Nephron (organoid): ENCODE measurements at regions not wholly inside any gene's neighbourhood (a gene's known extent, or its start where the extent isn't known, plus 50 kb on each side); places are given as distances from the start of the nearest gene placed in this dataset.

ENCODE experiments used
- H3K27ac Mint-ChIP-seq, 3 experiments: 2 replicates each; pipeline ENCODE4 v1.8.0; 2020; ENCODE audit warnings: mixed read lengths in 3 of 3, mild to moderate bottlenecking in 2 of 3, moderate library complexity in 1 of 3
- H3K27me3 Mint-ChIP-seq: 2 replicates; pipeline ENCODE4 v1.8.0; 2021; ENCODE audit warnings: low read depth, mild to moderate bottlenecking, moderate library complexity, mixed read lengths
- H3K36me3 Mint-ChIP-seq: 2 replicates; pipeline ENCODE4 v1.8.0; 2020; ENCODE audit warnings: low read depth, mixed read lengths
- H3K4me1 Mint-ChIP-seq: 2 replicates; pipeline ENCODE4 v1.8.0; 2020; ENCODE audit warnings: mixed read lengths
- H3K4me3 Mint-ChIP-seq, 3 experiments: 2 replicates each; pipeline ENCODE4 v1.8.0; 2020; ENCODE audit warnings: mild to moderate bottlenecking in 3 of 3, mixed read lengths in 3 of 3, moderate library complexity in 2 of 3
- H3K9me3 Mint-ChIP-seq: 2 replicates; pipeline ENCODE4 v1.8.0; 2020; ENCODE audit warnings: mixed read lengths
- CTCF ChIP-seq, 3 experiments: fragments of 200-600 bp; sonication (generic); IDR thresholded peaks; one replicate each; pipeline ENCODE4 v1.5.0; 2021; ENCODE audit warnings: antibody characterized with exemption in 3 of 3; ENCODE audit not compliant: unreplicated experiment in 3 of 3

- H3K36me3 Mint-ChIP-seq, result no peaks in the 10 kb centered on the region
- H3K27me3 Mint-ChIP-seq, result no peaks in the 10 kb centered on the region
- peaks cover 14% of the 10 kb centered on the region for H3K4me1 Mint-ChIP-seq
- no peak overlapping the region for H3K27ac Mint-ChIP-seq
- peaks cover 7% of the 10 kb centered on the region for H3K9me3 Mint-ChIP-seq
- H3K4me3 Mint-ChIP-seq, result no peak overlapping the region
- no peak for TF ChIP-seq CTCF (IDR thresholded peaks at IDR 0.05; ENCODE audit: unreplicated experiment in 3 of 3)
Measured at GRCh38 chrX:101732870-101733269, 73.2 kb upstream of the ARMCX2 start.

- H3K4me1 Mint-ChIP-seq, result no peaks in the 10 kb centered on the region
- H3K4me3 Mint-ChIP-seq, result no peak overlapping the region
Measured at GRCh38 chrX:101729986-101730385, 70.3 kb upstream of the ARMCX2 start.

More at GRCh38 chrX:101729986-101730385, 70.3 kb upstream of the ARMCX2 start:
- Mint-ChIP-seq H3K27me3 (no peaks in the 10 kb centered on the region), H3K27ac (no peak overlapping the region), H3K36me3 (no peaks in the 10 kb centered on the region), H3K9me3 (peaks cover 2% of the 10 kb centered on the region)
- TF ChIP-seq CTCF (IDR thresholded peaks at IDR 0.05; ENCODE audit: unreplicated experiment in 3 of 3), result no peak
